HepG2 (cell line): ENCODE measurements at regions not wholly inside any gene's neighbourhood (a gene's known extent, or its start where the extent isn't known, plus 50 kb on each side); places are given as distances from the start of the nearest gene placed in this dataset.

ENCODE experiments used
- ATAC-seq: fragments of 200-7000 bp; cut with Tn5 transposase; 3 replicates; pipeline ENCODE4 v1.9.1; 2020; ENCODE audit warnings: mild to moderate bottlenecking, moderate library complexity
- BruUV-seq: library from RNA; stranded (reverse); fragments of 400-500 nt; replicated peaks from 2 replicates; lab custom pipeline; 2021; lab: Mats Ljungman, UMichigan
- CTCF ChIA-PET: fragments of 300-600 bp; formaldehyde crosslinking; extraction: SDS; loops from one replicate; lab custom pipeline; 2021; ENCODE audit warnings: low total read pairs, inconsistent platforms, low intra/inter-chr PET ratio; lab: Yijun Ruan, JAX
- POLR2A ChIA-PET: fragments of 350-600 bp; sonication (Branson Sonifier 250); formaldehyde crosslinking; loops from one replicate; lab custom pipeline; 2020; ENCODE audit warnings: antibody characterized with exemption, inconsistent platforms; lab: Yijun Ruan, JAX
- DNase-seq: peaks from one replicate; pipeline ENCODE4 v3.0.0-alpha.2; 2015; ENCODE audit warnings: low spot score
- FAIRE-seq: peaks from 3 replicates; lab custom pipeline; 2011; peaks lifted over from hg19 to GRCh38; lab: Jason Lieb, UNC
- H2AFZ ChIP-seq: one replicate; pipeline ENCODE4 v1.6.1; 2011; ENCODE audit warnings: low read length, inconsistent platforms
- H3K27ac ChIP-seq: fragments of 300-600 bp; 3 replicates; pipeline ENCODE4 v1.8.0; 2011; ENCODE audit warnings: mixed run types, mild to moderate bottlenecking, mixed read lengths, low read length, inconsistent platforms; ENCODE audit not compliant: insufficient read depth; ENCODE audit errors: extremely low read length
- H3K27me3 ChIP-seq, 2 experiments: fragments of 200-600 bp in 1 of 2; 2 replicates in 1 of 2; 3 replicates in 1 of 2; pipeline versions ENCODE4 v1.6.0 to v1.8.0; 2011; ENCODE audit warnings: low read length in 2 of 2, mild to moderate bottlenecking in 2 of 2, moderate library complexity in 2 of 2, inconsistent platforms in 1 of 2; ENCODE audit not compliant: insufficient read depth in 2 of 2, control insufficient read depth in 1 of 2
- H3K36me3 ChIP-seq, 2 experiments: fragments of 200-600 bp in 1 of 2; replicated peaks in 1 of 2; 2 replicates in 1 of 2; 3 replicates in 1 of 2; pipeline versions ENCODE4 v1.5.1 to v1.8.0; 2011; ENCODE audit warnings: low read length in 2 of 2, inconsistent platforms in 1 of 2; ENCODE audit not compliant: insufficient read depth in 2 of 2, control insufficient read depth in 1 of 2
- H3K4me1 ChIP-seq: 2 replicates; pipeline ENCODE4 v1.5.1; 2012; ENCODE audit warnings: low read length, inconsistent platforms; ENCODE audit not compliant: insufficient read depth
- H3K4me2 ChIP-seq: 2 replicates; pipeline ENCODE4 v1.6.0; 2011; ENCODE audit warnings: low read depth, low read length, inconsistent platforms
- H3K4me3 ChIP-seq, 3 experiments: fragments of 200-600 bp in 1 of 3; sonication (generic), shearing (Covaris generic) in 1 of 3; replicated peaks in 1 of 3; 2 replicates each; pipeline ENCODE4 v1.5.1; 2011 to 2016; ENCODE audit warnings: low read length in 3 of 3, inconsistent platforms in 2 of 3, low read depth in 2 of 3, mild to moderate bottlenecking in 2 of 3, control low read depth in 1 of 3, mixed read lengths in 1 of 3; ENCODE audit not compliant: insufficient read depth in 1 of 3
- H3K79me2 ChIP-seq: one replicate; pipeline ENCODE4 v1.6.1; 2011; ENCODE audit warnings: low read length, inconsistent platforms; ENCODE audit not compliant: insufficient read depth
- H3K9ac ChIP-seq: 2 replicates; pipeline ENCODE4 v1.6.0; 2011; ENCODE audit warnings: mild to moderate bottlenecking, low read depth, low read length, inconsistent platforms; ENCODE audit not compliant: insufficient read depth
- H3K9me3 ChIP-seq: 2 replicates; pipeline ENCODE4 v1.5.1; 2012; ENCODE audit warnings: mild to moderate bottlenecking, low read length
- H4K20me1 ChIP-seq: 2 replicates; pipeline ENCODE4 v1.6.0; 2011; ENCODE audit warnings: inconsistent platforms, mild to moderate bottlenecking, low read length, moderate library complexity; ENCODE audit not compliant: insufficient read depth
- HNF4A ChIP-seq: sonication (generic); formaldehyde crosslinking; IDR thresholded peaks from 2 replicates; pipeline ENCODE4 v1.4.0; 2020; ENCODE audit warnings: missing genetic modification reagents
- MIXL1 ChIP-seq: IDR thresholded peaks from 2 replicates; pipeline ENCODE4 v1.6.1; 2016
- NR3C1 ChIP-seq: sonication (generic); formaldehyde crosslinking; IDR thresholded peaks from 2 replicates; pipeline ENCODE4 v1.4.0; 2020; ENCODE audit warnings: missing genetic modification reagents
- PLSCR1 ChIP-seq: sonication (generic); formaldehyde crosslinking; IDR thresholded peaks from 2 replicates; pipeline ENCODE4 v1.5.0; 2020; ENCODE audit warnings: missing genetic modification reagents, mild to moderate bottlenecking, borderline replicate concordance
- SOX6 ChIP-seq, 2 experiments: fragments of 450-650 bp in 1 of 2; sonication (generic) in 1 of 2; formaldehyde crosslinking in 1 of 2; IDR thresholded peaks; 2 replicates each; pipeline versions ENCODE4 v1.4.0 to v1.6.1; 2017 to 2020; ENCODE audit warnings: antibody characterized with exemption in 1 of 2, mild to moderate bottlenecking in 1 of 2, missing genetic modification reagents in 1 of 2
- THYN1 ChIP-seq: sonication (generic); formaldehyde crosslinking; IDR thresholded peaks from 2 replicates; pipeline ENCODE4 v1.8.1; 2023; ENCODE audit warnings: low read depth, mild to moderate bottlenecking, moderate library complexity, missing genetic modification reagents, borderline replicate concordance
- ZBTB37 ChIP-seq: sonication (generic); formaldehyde crosslinking; IDR thresholded peaks from 2 replicates; pipeline ENCODE4 v1.4.0; 2020; ENCODE audit warnings: mild to moderate bottlenecking, missing genetic modification reagents
- ZFX ChIP-seq: sonication (generic); formaldehyde crosslinking; IDR thresholded peaks from 2 replicates; pipeline ENCODE4 v1.4.0; 2020; ENCODE audit warnings: mild to moderate bottlenecking, low read depth, missing genetic modification reagents, moderate library complexity
- ZNF136 ChIP-seq: sonication (generic); formaldehyde crosslinking; IDR thresholded peaks from 2 replicates; pipeline ENCODE4 v1.8.1; 2022; ENCODE audit warnings: low read depth, mild to moderate bottlenecking, moderate library complexity, missing genetic modification reagents
- ZNF274 ChIP-seq: sonication (generic); formaldehyde crosslinking; IDR thresholded peaks from 2 replicates; pipeline ENCODE4 v1.5.1; 2020; ENCODE audit warnings: mild to moderate bottlenecking, missing genetic modification reagents
- ZNF496 ChIP-seq: sonication (generic); formaldehyde crosslinking; IDR thresholded peaks from 2 replicates; pipeline ENCODE4 v1.8.1; 2023; ENCODE audit warnings: mild to moderate bottlenecking, moderate library complexity, missing genetic modification reagents; ENCODE audit not compliant: insufficient replicate concordance
- WGBS: methylation state at CpG from one replicate; pipeline ENCODE4 v1.1.6; 2017; ENCODE audit warnings: low lambda C conversion rate; 5-methylcytosine and 5-hydroxymethylcytosine counted together
- in situ Hi-C: cut with HindIII; loops from 2 replicates; pipeline ENCODE4 v1.10.0; 2017; ENCODE audit warnings: low pct_unique_long_range_greater_than_20kb; ENCODE audit not compliant: extremely low pct_ligation_motif_present
- intact Hi-C: fragments of 100-400 bp; cut with micrococcal nuclease; formaldehyde crosslinking; loops from one replicate; pipeline ENCODE4 v1.10.0; 2022; ENCODE audit not compliant: unreplicated experiment

DNA sequence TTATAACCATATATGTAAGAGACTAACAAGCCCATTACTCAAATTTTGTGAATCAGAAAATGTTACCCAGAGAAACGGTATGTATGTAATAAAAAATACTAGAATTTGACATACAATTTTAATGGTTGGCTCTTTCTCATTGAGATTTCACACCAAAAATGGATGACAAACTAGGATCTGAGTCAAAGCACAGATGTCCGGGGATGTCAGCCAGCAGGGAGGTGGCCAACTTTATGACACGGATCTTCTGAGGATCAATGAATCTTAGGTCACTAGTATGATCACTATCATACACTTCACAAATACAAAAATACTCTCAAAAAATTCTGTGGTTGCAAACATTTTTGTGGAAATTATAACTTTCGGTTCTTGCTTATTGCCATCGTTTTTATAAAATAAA is 173.5 kb upstream of the NFE2L3 start:
- no peak overlapping the region for H2AFZ ChIP-seq
- no peak overlapping the region for H3K4me2 ChIP-seq
- no peak overlapping the region for H3K27ac ChIP-seq
- no peaks in the 10 kb centered on the region for H4K20me1 ChIP-seq
- CTCF ChIA-PET, result no interaction called here
- no peaks in the 10 kb centered on the region for H3K79me2 ChIP-seq
- POLR2A ChIA-PET, result no interaction called here
- no peaks in the 10 kb centered on the region for H3K4me1 ChIP-seq
- BruUV-seq, result no TSS peak
- no peak overlapping the region for H3K9ac ChIP-seq
- TF ChIP-seq THYN1 (CRISPR knock-in tag) (no peak), ZBTB37 (no peak), SOX6 (IDR thresholded peaks at IDR 0.05) (no peak), SOX6 (CRISPR knock-in tag; IDR thresholded peaks at IDR 0.05) (no peak), HNF4A (CRISPR knock-in tag) (no peak), NR3C1 (no peak), ZNF136 (no peak), ZFX (no peak), ZNF496 (CRISPR knock-in tag) (no peak), PLSCR1 (no peak), ZNF274 (CRISPR knock-in tag) (no peak), MIXL1 (CRISPR knock-in tag) (no peak)
- H3K4me3 ChIP-seq, result no peak overlapping the region
- intact Hi-C loops, result no loop called here
- H3K36me3 ChIP-seq, result no peaks in the 10 kb centered on the region
- DNase-seq, result no peak
- peaks cover 1 to 2% of the 10 kb centered on the region in 2 experiments; a peak in 1 of 5 replicates for H3K27me3 ChIP-seq
- FAIRE-seq, result no peak
- in situ Hi-C loops, result no loop called here
- no peak for ATAC-seq
- 31% methylated on average over 5 of the region's 5 CpGs for WGBS
- H3K9me3 ChIP-seq, result peaks cover 9% of the 10 kb centered on the region; the same call in 1 of the 2 replicates
